DND-41 (cell line): ENCODE measurements at regions not wholly inside any gene's neighbourhood (a gene's known extent, or its start where the extent isn't known, plus 50 kb on each side); places are given as distances from the start of the nearest gene placed in this dataset.

ENCODE experiments used
- CTCF ChIP-seq: IDR thresholded peaks from 2 replicates; pipeline ENCODE4 v1.5.1; 2012; ENCODE audit warnings: borderline replicate concordance, low read length, moderate library complexity, mild to moderate bottlenecking; ENCODE audit not compliant: poor library complexity, severe bottlenecking; ENCODE audit errors: extremely low read depth
- EZH2 ChIP-seq: IDR thresholded peaks from 3 replicates; pipeline ENCODE4 v1.6.1; 2012; ENCODE audit warnings: borderline replicate concordance, low read depth, mild to moderate bottlenecking, moderate library complexity, low read length, inconsistent platforms; ENCODE audit not compliant: severe bottlenecking

GRCh38 chr12:40557980-40558379 is 134.3 kb upstream of the CNTN1 start:
- TF ChIP-seq CTCF (no peak), EZH2 (no peak)
